DND-41 (cell line): ENCODE measurements at regions not wholly inside any gene's neighbourhood (a gene's known extent, or its start where the extent isn't known, plus 50 kb on each side); places are given as distances from the start of the nearest gene placed in this dataset.

Experiments used
- ATAC-seq: fragments of 200-7000 bp; cut with Tn5 transposase; 3 replicates; pipeline ENCODE4 v1.9.1; 2021; ENCODE audit warnings: low read depth; ENCODE audit not compliant: insufficient read depth
- DNase-seq: peaks from one replicate; pipeline ENCODE4 v3.0.0-alpha.2; 2020
- H2AFZ ChIP-seq: 2 replicates; pipeline ENCODE4 v1.6.0; 2012; ENCODE audit warnings: low read depth, low read length
- H3K27ac ChIP-seq: 2 replicates; pipeline ENCODE4 v1.5.1; 2012; ENCODE audit warnings: low read length, inconsistent platforms
- H3K27me3 ChIP-seq: fragments of 200-600 bp; sonication (generic); 2 replicates; pipeline ENCODE4 v1.6.0; 2012; ENCODE audit warnings: low read length, mild to moderate bottlenecking, inconsistent platforms; ENCODE audit not compliant: insufficient read depth, poor library complexity
- H3K36me3 ChIP-seq: 2 replicates; pipeline ENCODE4 v1.5.1; 2012; ENCODE audit warnings: low read length, inconsistent platforms; ENCODE audit not compliant: insufficient read depth
- H3K4me1 ChIP-seq: 2 replicates; pipeline ENCODE4 v1.5.1; 2012; ENCODE audit warnings: mild to moderate bottlenecking, low read length; ENCODE audit not compliant: insufficient read depth
- H3K4me2 ChIP-seq: 2 replicates; pipeline ENCODE4 v1.6.0; 2012; ENCODE audit warnings: mild to moderate bottlenecking, moderate library complexity, low read length, inconsistent platforms; ENCODE audit not compliant: insufficient read depth
- H3K4me3 ChIP-seq, 2 experiments: fragments of 200-600 bp in 1 of 2; shearing (Covaris generic) in 1 of 2; 2 replicates each; pipeline ENCODE4 v1.5.1; 2012 to 2016; ENCODE audit warnings: inconsistent platforms in 2 of 2, low read length in 2 of 2, mild to moderate bottlenecking in 2 of 2, low read depth in 1 of 2, moderate library complexity in 1 of 2
- H3K79me2 ChIP-seq: 2 replicates; pipeline ENCODE4 v1.6.0; 2012; ENCODE audit warnings: low read length, inconsistent platforms; ENCODE audit not compliant: insufficient read depth
- H3K9ac ChIP-seq: 2 replicates; pipeline ENCODE4 v1.6.0; 2012; ENCODE audit warnings: low read depth, mild to moderate bottlenecking, inconsistent platforms, low read length, moderate library complexity
- H3K9me3 ChIP-seq: 2 replicates; pipeline ENCODE4 v1.5.1; 2012; ENCODE audit warnings: low read length, moderate library complexity, mild to moderate bottlenecking, inconsistent platforms; ENCODE audit not compliant: insufficient read depth, severe bottlenecking
- H4K20me1 ChIP-seq: 2 replicates; pipeline ENCODE4 v1.6.0; 2012; ENCODE audit warnings: low read length; ENCODE audit not compliant: insufficient read depth
- CTCF ChIP-seq: IDR thresholded peaks from 2 replicates; pipeline ENCODE4 v1.5.1; 2012; ENCODE audit warnings: borderline replicate concordance, low read length, moderate library complexity, mild to moderate bottlenecking; ENCODE audit not compliant: poor library complexity, severe bottlenecking; ENCODE audit errors: extremely low read depth
- EZH2 ChIP-seq: IDR thresholded peaks from 3 replicates; pipeline ENCODE4 v1.6.1; 2012; ENCODE audit warnings: borderline replicate concordance, low read depth, mild to moderate bottlenecking, moderate library complexity, low read length, inconsistent platforms; ENCODE audit not compliant: severe bottlenecking

- Histone ChIP-seq H3K9me3 (no peaks in the 10 kb centered on the region), H4K20me1 (no peaks in the 10 kb centered on the region), H3K27ac (no peak overlapping the region), H3K27me3 (no peaks in the 10 kb centered on the region), H3K4me2 (no peak overlapping the region), H3K79me2 (no peaks in the 10 kb centered on the region), H3K4me3 (no peak overlapping the region), H2AFZ (no peak overlapping the region), H3K4me1 (peaks cover 11% of the 10 kb centered on the region), H3K36me3 (no peaks in the 10 kb centered on the region), H3K9ac (no peak overlapping the region)
- DNase-seq (no peak), ATAC-seq (no peak)
- TF ChIP-seq CTCF = no peak
- no peak for TF ChIP-seq EZH2
Observed at GRCh38 chr14:94965551-94966313, 191.6 kb downstream of the DICER1 start.

DNA sequence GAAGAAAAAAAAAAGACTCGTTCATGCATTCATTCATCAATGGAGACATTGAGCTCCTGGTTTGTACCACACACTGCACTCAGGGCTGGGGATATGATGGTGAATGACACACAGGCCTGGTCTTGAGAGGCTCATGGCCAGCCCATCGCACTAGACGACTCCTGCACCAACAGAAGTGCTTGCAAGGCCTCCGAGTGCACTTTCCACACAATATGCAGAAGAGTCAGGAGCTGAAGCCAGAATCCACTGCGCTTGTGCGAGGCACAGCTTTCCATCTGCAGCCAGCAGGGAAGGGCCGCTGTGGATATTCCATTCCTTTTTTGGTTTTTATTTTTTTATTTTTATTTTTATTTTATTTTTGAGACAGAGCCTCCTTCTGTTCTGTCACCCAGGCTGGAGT, 192.4 kb downstream of the DICER1 start:
- H3K79me2 ChIP-seq = no peaks in the 10 kb centered on the region
- H4K20me1 ChIP-seq = no peaks in the 10 kb centered on the region
- DNase-seq (no peak), ATAC-seq (no peak)
- H2AFZ ChIP-seq = no peak overlapping the region
- no peaks in the 10 kb centered on the region for H3K9me3 ChIP-seq
- H3K9ac ChIP-seq = no peak overlapping the region
- no peak overlapping the region for H3K27ac ChIP-seq
- no peaks in the 10 kb centered on the region for H3K36me3 ChIP-seq
- no peak overlapping the region for H3K4me3 ChIP-seq
- no peak for TF ChIP-seq EZH2
- no peak for TF ChIP-seq CTCF
- no peaks in the 10 kb centered on the region for H3K27me3 ChIP-seq
- peaks cover 8% of the 10 kb centered on the region for H3K4me1 ChIP-seq
- H3K4me2 ChIP-seq = no peak overlapping the region

DNA sequence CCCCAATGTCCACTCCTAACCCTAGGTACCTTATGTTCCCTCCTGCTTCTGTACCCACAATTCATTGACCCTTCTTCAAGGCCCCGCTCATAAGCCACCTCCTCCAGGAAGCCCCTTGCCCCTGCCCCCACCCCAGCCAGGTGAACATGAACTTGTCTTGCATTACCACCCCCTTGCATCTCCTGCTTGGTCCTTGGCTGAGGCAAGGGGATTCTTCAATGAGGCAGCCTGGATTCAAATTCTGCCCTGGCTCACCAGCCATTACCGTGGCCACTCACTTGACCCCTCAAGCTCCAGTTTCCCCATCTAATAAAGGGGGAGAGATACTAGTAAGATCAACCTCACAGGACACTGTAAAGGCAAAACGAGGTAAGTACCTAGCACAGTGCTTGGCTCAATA, 193.1 kb downstream of the DICER1 start:
- Histone ChIP-seq H3K4me3 (no peak overlapping the region), H3K27me3 (no peaks in the 10 kb centered on the region), H3K4me1 (peaks cover under 1% of the 10 kb centered on the region; the same call in 1 of the 2 replicates), H3K79me2 (no peaks in the 10 kb centered on the region), H3K9me3 (no peaks in the 10 kb centered on the region), H2AFZ (no peak overlapping the region), H3K27ac (no peak overlapping the region), H3K36me3 (no peaks in the 10 kb centered on the region), H4K20me1 (no peaks in the 10 kb centered on the region), H3K4me2 (no peak overlapping the region), H3K9ac (no peak overlapping the region)
- TF ChIP-seq EZH2 (no peak), CTCF (no peak)
- no peak for ATAC-seq
- no peak for DNase-seq

DNA sequence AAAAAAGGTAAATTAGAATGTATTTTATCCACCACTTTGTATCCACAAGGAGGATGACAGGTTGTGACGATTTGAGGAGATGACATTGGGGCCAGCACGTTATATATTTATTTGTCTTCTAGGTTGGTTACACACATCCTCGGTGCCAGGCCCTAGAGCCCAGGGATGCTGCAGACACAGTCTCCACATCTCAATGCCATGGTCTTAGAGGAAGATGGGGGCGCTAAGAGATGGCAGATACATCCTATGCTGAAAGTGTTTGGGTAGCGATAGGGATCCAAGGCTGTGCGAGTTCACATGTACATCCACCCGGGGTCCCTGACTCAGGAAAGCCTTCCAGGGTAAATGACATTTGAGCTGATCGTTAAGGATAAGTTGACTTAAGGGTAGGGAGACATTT, 193.1 kb upstream of the GSC start:
- no peak overlapping the region for H2AFZ ChIP-seq
- no peak overlapping the region for H3K9ac ChIP-seq
- TF ChIP-seq CTCF = no peak
- no peak for TF ChIP-seq EZH2
- H3K27me3 ChIP-seq = no peaks in the 10 kb centered on the region
- no peaks in the 10 kb centered on the region for H3K4me1 ChIP-seq
- no peak overlapping the region for H3K27ac ChIP-seq
- DNase-seq (no peak), ATAC-seq (no peak)
- H3K9me3 ChIP-seq = no peaks in the 10 kb centered on the region
- no peak overlapping the region for H3K4me3 ChIP-seq
- H3K4me2 ChIP-seq = no peak overlapping the region
- H3K79me2 ChIP-seq = no peaks in the 10 kb centered on the region
- no peaks in the 10 kb centered on the region for H4K20me1 ChIP-seq
- no peaks in the 10 kb centered on the region for H3K36me3 ChIP-seq
